ENCODE measurements at regions not wholly inside any gene's neighbourhood (a gene's known extent, or its start where the extent isn't known, plus 50 kb on each side); places are given as distances from the start of the nearest gene placed in this dataset.

DNA sequence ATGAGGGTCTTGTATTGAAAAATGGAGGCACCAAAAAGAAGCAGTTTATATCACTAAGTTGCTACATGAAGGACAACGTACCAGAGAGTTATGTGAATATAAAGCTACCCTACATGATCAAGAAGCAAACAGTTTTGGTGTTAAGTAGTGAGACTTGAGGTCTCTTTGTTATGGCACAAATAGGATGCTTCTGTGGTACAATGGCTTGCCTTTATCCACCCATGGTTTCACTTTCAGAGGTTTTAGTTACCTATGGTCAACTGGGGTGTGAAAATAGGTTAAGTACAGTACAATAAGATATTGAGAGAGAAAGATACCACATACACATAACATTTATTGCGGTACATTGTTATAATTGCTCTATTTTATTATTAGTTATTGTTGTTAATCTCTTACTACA is 229.2 kb upstream of the SLIT2 start:
- Histone ChIP-seq H3K27ac (ENCODE audit: low read depth, low read length) (no peak overlapping the region), H3K4me1 (ENCODE audit: control insufficient read depth in 2 of 2, insufficient read depth in 2 of 2, low read length in 2 of 2) (no peaks in the 10 kb centered on the region), H3K36me3 (ENCODE audit: control insufficient read depth in 2 of 3, insufficient read depth in 3 of 3, low read length in 3 of 3) (no peaks in the 10 kb centered on the region), H3K4me3 (ENCODE audit: low read length) (no peak overlapping the region), H3K9me3 (ENCODE audit: control insufficient read depth in 2 of 3, low read length in 3 of 3) (no peaks in the 10 kb centered on the region), H3K27me3 (ENCODE audit: control insufficient read depth in 2 of 2, insufficient read depth in 2 of 2, low read length in 2 of 2) (no peaks in the 10 kb centered on the region)
- Mint-ChIP-seq H3K9me3 (peaks cover 0 to 6% (median under 1%) of the 10 kb centered on the region in 11 donors), H3K27me3 (no peaks in the 10 kb centered on the region), H3K27ac (no peak overlapping the region), H3K4me1 (no peaks in the 10 kb centered on the region), H3K4me3 (no peak overlapping the region), H3K36me3 (no peaks in the 10 kb centered on the region)
- no peak for ATAC-seq
- no peak for DNase-seq
- intact Hi-C loops (cut with micrococcal nuclease): no loop called here
- ChIA-PET CTCF (no interaction called here), POLR2A (no interaction called here)

- ATAC-seq: no peak
These were observed 231.6 kb upstream of the SLIT2 start for GRCh38 chr4:20020056-20020455.

DNA sequence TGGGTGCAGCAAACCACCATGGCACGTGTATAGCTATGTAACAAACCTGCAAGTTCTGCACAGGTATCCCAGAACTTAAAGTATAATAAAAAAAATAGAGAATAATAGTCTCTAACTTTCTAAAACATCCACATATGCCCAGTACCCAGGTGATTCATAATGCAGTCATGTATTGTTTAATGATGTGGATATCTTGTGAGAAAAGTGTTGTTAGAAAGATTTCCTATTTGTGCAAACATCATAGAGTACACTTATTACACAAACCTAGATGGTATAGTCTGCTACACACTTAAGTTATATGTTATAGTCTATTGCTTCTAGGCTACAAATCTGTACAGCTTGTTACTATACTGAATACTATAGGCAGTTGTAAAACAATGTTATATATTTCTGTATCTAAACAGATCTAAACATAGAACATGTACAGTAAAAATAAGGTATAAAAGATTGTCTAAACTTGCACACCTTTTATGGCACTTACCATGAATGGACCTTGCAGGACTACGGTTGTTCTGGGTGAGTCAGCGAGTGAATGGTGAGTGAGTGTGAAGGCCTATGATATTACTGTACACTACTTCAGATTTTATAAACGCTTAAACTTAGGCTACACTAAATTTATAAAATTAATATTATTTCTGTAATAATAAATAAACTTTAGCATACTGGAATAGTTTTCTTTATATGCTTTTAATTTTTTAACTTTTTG is 232.2 kb upstream of the SLIT2 start:
- Mint-ChIP-seq H3K27me3 (no peaks in the 10 kb centered on the region), H3K9me3 (peaks cover 0 to 10% (median 6%) of the 10 kb centered on the region in 11 donors), H3K4me1 (no peaks in the 10 kb centered on the region), H3K36me3 (no peaks in the 10 kb centered on the region), H3K4me3 (no peak overlapping the region), H3K27ac (no peak overlapping the region)
- DNase-seq (no peak), ATAC-seq (no peak)
- H3K27me3 ChIP-seq (ENCODE audit: control insufficient read depth in 2 of 2, insufficient read depth in 2 of 2, low read length in 2 of 2): no peaks in the 10 kb centered on the region
- CTCF ChIA-PET: no interaction called here
- no peaks in the 10 kb centered on the region for H3K36me3 ChIP-seq (ENCODE audit: control insufficient read depth in 2 of 3, insufficient read depth in 3 of 3, low read length in 3 of 3)
- H3K9me3 ChIP-seq (ENCODE audit: control insufficient read depth in 2 of 3, low read length in 3 of 3): no peaks in the 10 kb centered on the region
- no peak overlapping the region for H3K4me3 ChIP-seq (ENCODE audit: low read length)
- H3K27ac ChIP-seq (ENCODE audit: low read depth, low read length): no peak overlapping the region
- POLR2A ChIA-PET: no interaction called here
- intact Hi-C loops (cut with micrococcal nuclease): no loop called here
- H3K4me1 ChIP-seq (ENCODE audit: control insufficient read depth in 2 of 2, insufficient read depth in 2 of 2, low read length in 2 of 2): no peaks in the 10 kb centered on the region

More at GRCh38 chr4:20020056-20020455, 231.6 kb upstream of the SLIT2 start:
- Histone ChIP-seq H3K27me3 (ENCODE audit: control insufficient read depth in 2 of 2, insufficient read depth in 2 of 2, low read length in 2 of 2) (no peaks in the 10 kb centered on the region), H3K36me3 (ENCODE audit: control insufficient read depth in 2 of 3, insufficient read depth in 3 of 3, low read length in 3 of 3) (no peaks in the 10 kb centered on the region), H3K4me3 (ENCODE audit: low read length) (no peak overlapping the region), H3K4me1 (ENCODE audit: control insufficient read depth in 2 of 2, insufficient read depth in 2 of 2, low read length in 2 of 2) (no peaks in the 10 kb centered on the region), H3K27ac (ENCODE audit: low read depth, low read length) (no peak overlapping the region), H3K9me3 (ENCODE audit: control insufficient read depth in 2 of 3, low read length in 3 of 3) (no peaks in the 10 kb centered on the region)
- DNase-seq: no peak
- POLR2A ChIA-PET: no interaction called here
- no peaks in the 10 kb centered on the region for H3K36me3 Mint-ChIP-seq
- CTCF ChIA-PET: no interaction called here
- no peak overlapping the region for H3K4me3 Mint-ChIP-seq
- no peaks in the 10 kb centered on the region for H3K4me1 Mint-ChIP-seq
- H3K9me3 Mint-ChIP-seq: peaks cover 0 to 9% (median 3%) of the 10 kb centered on the region in 11 donors
- intact Hi-C loops (cut with micrococcal nuclease): no loop called here
- no peak overlapping the region for H3K27ac Mint-ChIP-seq
- H3K27me3 Mint-ChIP-seq: no peaks in the 10 kb centered on the region

DNA sequence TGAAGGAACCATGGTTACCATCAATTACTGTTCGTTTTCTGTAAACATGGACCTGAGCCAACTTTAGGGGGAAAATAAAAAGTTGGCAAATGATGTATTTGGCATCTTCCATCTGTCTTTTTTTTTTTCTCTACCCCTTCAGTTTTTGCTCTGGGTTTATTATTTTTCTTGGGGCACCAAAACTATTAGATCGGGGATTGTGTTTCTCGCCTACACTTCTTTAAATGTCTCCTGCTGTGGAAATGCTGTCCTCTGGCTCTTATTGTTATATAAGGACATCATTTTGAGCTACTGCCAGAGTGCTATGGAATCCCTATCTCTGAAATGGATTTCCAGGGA is 234.0 kb upstream of the SLIT2 start:
- no peak overlapping the region for H3K4me3 Mint-ChIP-seq
- no peaks in the 10 kb centered on the region for H3K27me3 ChIP-seq (ENCODE audit: control insufficient read depth in 2 of 2, insufficient read depth in 2 of 2, low read length in 2 of 2)
- no peaks in the 10 kb centered on the region for H3K4me1 ChIP-seq (ENCODE audit: control insufficient read depth in 2 of 2, insufficient read depth in 2 of 2, low read length in 2 of 2)
- ATAC-seq (no peak), DNase-seq (no peak)
- POLR2A ChIA-PET: no interaction called here
- no peaks in the 10 kb centered on the region for H3K27me3 Mint-ChIP-seq
- peaks cover 0 to 11% (median 3%) of the 10 kb centered on the region in 11 donors for H3K9me3 Mint-ChIP-seq
- H3K36me3 Mint-ChIP-seq: no peaks in the 10 kb centered on the region
- H3K9me3 ChIP-seq (ENCODE audit: control insufficient read depth in 2 of 3, low read length in 3 of 3): no peaks in the 10 kb centered on the region
- intact Hi-C loops (cut with micrococcal nuclease): no loop called here
- no peaks in the 10 kb centered on the region for H3K36me3 ChIP-seq (ENCODE audit: control insufficient read depth in 2 of 3, insufficient read depth in 3 of 3, low read length in 3 of 3)
- CTCF ChIA-PET: no interaction called here
- no peaks in the 10 kb centered on the region for H3K4me1 Mint-ChIP-seq
- no peak overlapping the region for H3K27ac Mint-ChIP-seq
- H3K27ac ChIP-seq (ENCODE audit: low read depth, low read length): no peak overlapping the region
- no peak overlapping the region for H3K4me3 ChIP-seq (ENCODE audit: low read length)

DNA sequence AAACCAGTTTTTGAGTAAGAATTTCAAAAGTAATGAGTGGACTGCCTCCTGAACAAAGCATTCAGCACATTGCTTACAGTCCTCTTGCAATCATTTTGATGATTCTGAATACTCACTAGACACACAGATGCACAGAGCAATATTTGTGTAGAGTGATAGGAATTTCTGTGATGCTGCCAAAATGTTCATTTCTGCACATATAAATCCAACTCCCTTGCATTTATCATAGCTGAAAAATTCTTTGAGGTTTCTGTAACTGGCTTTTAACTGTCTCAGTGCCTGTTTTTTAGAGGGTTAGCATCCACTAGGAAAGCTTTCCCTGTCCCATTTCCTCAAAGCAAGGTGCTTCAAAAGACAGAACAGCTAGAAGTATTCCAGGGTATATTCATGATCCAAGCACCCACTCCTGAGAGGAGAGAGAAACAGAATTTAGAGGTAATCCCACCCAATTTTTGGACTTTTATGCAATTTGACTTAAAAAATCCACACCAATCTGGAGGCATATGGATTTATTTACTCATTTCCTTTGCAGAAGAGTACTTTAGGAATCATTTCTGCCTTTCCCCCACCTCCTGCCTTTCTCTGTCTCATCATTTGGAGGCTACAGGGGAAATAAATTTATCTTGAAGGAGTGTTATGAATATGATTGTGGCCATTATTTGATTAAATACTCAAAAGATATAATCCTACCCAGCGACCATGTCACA is 234.5 kb upstream of the SLIT2 start:
- ChIA-PET POLR2A (no interaction called here), CTCF (no interaction called here)
- no peaks in the 10 kb centered on the region for H3K27me3 Mint-ChIP-seq
- no peak for DNase-seq
- Histone ChIP-seq H3K36me3 (ENCODE audit: control insufficient read depth in 2 of 3, insufficient read depth in 3 of 3, low read length in 3 of 3) (no peaks in the 10 kb centered on the region), H3K27ac (ENCODE audit: low read depth, low read length) (no peak overlapping the region), H3K9me3 (ENCODE audit: control insufficient read depth in 2 of 3, low read length in 3 of 3) (no peaks in the 10 kb centered on the region), H3K4me1 (ENCODE audit: control insufficient read depth in 2 of 2, insufficient read depth in 2 of 2, low read length in 2 of 2) (no peaks in the 10 kb centered on the region), H3K4me3 (ENCODE audit: low read length) (no peak overlapping the region), H3K27me3 (ENCODE audit: control insufficient read depth in 2 of 2, insufficient read depth in 2 of 2, low read length in 2 of 2) (no peaks in the 10 kb centered on the region)
- H3K4me1 Mint-ChIP-seq: no peaks in the 10 kb centered on the region
- peaks cover 0 to 14% (median 3%) of the 10 kb centered on the region in 11 donors for H3K9me3 Mint-ChIP-seq
- intact Hi-C loops (cut with micrococcal nuclease): no loop called here
- no peak overlapping the region for H3K27ac Mint-ChIP-seq
- no peaks in the 10 kb centered on the region for H3K36me3 Mint-ChIP-seq
- H3K4me3 Mint-ChIP-seq: no peak overlapping the region
- no peak for ATAC-seq

GRCh38 chr4:20015636-20016224 is 236.0 kb upstream of the SLIT2 start:
- Mint-ChIP-seq H3K27ac (no peak overlapping the region), H3K4me1 (no peaks in the 10 kb centered on the region), H3K9me3 (peaks cover 0 to 14% (median 3%) of the 10 kb centered on the region in 11 donors), H3K4me3 (no peak overlapping the region), H3K36me3 (no peaks in the 10 kb centered on the region), H3K27me3 (no peaks in the 10 kb centered on the region)
- intact Hi-C loops (cut with micrococcal nuclease): no loop called here
- Histone ChIP-seq H3K4me3 (ENCODE audit: low read length) (no peak overlapping the region), H3K27me3 (ENCODE audit: control insufficient read depth in 2 of 2, insufficient read depth in 2 of 2, low read length in 2 of 2) (no peaks in the 10 kb centered on the region), H3K4me1 (ENCODE audit: control insufficient read depth in 2 of 2, insufficient read depth in 2 of 2, low read length in 2 of 2) (no peaks in the 10 kb centered on the region), H3K9me3 (ENCODE audit: control insufficient read depth in 2 of 3, low read length in 3 of 3) (no peaks in the 10 kb centered on the region), H3K27ac (ENCODE audit: low read depth, low read length) (no peak overlapping the region), H3K36me3 (ENCODE audit: control insufficient read depth in 2 of 3, insufficient read depth in 3 of 3, low read length in 3 of 3) (no peaks in the 10 kb centered on the region)
- POLR2A ChIA-PET: no interaction called here
- no peak for ATAC-seq
- CTCF ChIA-PET: no interaction called here
- DNase-seq: no peak
